ENCODE measurements at regions not wholly inside any gene's neighbourhood (a gene's known extent, or its start where the extent isn't known, plus 50 kb on each side); places are given as distances from the start of the nearest gene placed in this dataset.

DNA sequence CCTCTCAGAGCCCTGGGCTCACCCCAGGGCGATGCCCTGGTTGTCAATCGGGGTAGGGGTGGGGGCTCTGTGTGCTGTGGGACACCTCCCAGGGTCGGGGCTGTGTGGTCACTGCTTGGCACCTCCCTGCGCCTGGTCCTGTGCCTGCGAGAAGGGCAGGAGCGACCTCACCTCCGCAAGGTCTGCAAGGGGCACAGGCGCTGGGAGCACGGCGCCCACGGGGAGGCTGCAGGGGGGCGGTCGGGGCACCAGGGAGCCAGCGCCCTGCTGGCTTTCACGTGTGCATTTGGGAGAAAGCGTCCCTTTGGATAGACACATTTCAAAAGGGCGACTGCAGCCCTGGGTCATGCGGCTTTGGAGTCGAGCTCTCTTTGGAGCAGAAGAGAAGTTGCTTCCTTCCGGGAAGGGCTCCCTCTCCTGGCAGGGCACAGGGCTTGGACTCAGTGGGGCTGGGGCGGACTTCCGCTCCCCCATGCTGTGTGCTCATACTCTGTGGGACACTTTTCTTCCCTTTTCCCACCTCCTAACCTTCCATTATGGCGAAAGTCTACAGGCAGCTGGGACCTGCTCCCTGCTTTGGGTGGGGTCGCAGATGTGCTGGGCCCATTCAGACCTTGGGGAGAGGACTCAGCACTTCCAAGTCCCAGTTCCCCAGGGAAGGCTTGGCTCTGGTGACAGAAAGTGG, 52.9 kb upstream of the SLC28A3 start:
- no peak for DNase-seq

DNA sequence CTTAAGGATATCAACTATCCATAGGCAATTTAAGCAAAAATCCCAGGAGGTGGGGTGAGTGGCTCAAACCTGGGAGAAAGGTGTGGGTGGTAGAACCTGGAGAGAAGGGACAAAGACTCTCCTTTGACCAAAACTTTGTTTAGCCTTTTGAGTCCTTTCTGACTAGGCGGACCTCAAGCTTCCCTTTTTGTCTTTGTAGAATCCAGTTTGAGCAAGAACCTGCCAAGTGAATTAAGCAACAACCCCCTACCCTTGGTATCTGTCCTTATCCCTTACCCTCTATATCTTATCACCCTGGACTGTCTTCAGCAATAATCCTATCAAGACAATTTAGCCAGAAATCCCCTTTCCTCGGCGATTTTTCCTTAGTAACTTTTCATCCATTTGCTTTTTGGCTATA, 53.5 kb upstream of the SLC28A3 start:
- DNase-seq = no peak

DNA sequence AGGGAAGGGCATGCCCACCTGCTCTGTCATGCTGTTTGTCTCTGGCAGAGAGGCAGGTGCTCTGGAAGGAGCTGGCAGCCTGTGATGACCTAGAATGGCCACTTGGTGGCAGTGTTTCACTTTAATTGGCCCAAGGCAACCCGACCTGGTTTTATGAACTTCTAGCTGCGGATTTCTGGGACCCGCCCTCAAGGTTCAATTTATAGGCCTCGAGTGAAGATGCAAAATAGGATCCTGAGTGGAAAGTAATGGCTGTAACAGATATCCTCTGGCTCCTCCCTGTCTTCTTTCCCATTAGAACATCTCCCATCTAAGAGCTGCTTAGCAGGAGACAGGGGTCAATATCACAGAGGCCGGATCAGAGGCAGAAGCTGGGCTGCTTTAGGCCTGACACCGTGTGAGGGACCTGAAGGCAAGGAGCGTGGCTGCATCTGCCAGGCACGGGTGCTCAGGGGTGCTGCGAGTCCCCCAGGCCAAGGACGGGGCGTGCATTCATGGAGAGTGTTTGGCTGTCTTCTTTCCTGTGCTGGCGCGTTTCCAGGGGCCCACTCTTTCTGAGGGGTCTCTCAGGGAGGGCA, 56.7 kb upstream of the SLC28A3 start:
- peak; percentile 46 for DNase-seq

DNA sequence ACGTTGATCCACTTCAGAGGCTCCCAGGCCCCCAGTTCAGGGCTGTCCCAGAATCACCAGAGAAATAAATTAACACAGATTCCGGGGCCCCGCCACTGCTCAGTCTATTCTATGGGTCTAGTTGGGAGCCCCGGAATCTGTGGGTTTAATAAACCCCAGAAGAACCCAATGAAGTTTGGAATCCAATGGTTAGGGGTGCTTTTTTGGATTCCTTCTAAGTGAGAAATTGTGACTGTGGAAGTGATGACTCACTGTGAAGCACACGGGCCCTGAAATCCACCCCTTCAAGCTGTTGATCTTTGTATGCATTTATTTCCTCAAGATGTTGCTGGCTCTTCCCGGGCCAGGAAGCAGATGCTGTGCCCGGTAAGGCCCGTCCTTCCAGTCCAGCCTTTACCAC, 57.3 kb upstream of the SLC28A3 start:
- no peak for DNase-seq

DNA sequence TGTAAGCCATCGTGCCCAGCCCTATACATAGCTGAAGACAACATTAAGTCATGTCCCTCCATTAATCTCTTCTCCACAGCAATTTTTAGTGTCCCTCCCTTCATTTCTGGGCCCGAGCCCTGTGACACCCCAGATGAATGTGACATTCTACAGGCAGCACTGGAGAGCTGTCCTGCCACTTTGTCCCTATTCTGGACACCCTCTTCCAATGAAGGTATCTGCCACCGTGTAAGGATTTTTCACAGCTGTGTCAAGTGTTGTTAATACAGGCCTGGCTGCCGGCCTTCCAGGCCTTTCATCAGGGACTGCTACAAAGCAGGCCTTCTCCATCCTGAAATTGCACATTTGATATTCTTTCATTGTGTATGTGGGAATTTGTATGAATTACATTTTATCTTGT, 62.0 kb upstream of the SLC28A3 start:
- DNase-seq = no peak

DNA sequence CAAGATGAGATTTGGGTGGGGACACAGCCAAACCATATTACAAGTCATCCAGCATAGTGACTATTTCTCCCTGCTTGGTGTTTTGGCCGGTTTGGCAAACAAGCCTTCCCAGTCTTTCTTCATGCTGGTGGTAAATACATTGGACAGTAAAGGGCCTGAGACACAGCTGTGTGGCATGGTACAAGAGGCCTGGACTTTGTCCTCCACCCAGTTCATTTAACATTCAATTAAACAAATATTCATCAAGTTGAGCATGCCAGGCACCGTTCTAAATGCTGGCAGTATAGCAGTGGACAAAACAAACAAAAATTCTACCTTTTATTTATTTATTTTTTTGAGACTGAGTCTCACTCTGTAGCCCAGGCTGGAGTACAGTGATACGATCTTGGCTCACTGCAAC, 62.7 kb upstream of the SLC28A3 start:
- DNase-seq = no peak

DNA sequence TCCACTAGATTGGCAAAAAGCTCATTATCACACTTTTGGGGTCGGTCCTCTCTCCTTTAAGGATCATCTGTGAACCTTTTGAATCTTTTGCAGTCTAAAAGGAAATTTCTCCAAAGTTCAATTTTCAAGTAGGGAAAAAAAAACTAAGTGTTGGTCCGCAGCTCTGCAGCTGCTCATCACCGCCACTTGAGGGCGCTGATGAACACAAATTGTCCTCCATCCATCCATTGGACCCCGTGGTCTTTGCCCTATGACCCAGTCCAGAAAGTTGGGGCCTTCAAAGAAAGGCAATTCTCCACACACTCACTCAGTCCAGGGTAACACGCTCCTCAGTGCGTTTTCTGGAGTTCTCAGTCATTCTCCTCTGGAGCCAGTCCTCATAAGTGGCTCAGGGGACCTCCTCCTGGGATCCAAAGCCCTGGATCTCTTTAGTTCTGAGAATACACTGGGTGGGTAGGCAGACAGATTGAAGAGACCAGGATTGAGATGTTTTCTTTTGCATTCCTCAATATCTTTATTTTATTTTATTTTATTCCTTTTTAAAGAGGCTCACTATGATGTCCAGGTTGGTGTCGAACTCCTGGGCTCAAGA, 63.6 kb upstream of the SLC28A3 start:
- no peak for DNase-seq

DNA sequence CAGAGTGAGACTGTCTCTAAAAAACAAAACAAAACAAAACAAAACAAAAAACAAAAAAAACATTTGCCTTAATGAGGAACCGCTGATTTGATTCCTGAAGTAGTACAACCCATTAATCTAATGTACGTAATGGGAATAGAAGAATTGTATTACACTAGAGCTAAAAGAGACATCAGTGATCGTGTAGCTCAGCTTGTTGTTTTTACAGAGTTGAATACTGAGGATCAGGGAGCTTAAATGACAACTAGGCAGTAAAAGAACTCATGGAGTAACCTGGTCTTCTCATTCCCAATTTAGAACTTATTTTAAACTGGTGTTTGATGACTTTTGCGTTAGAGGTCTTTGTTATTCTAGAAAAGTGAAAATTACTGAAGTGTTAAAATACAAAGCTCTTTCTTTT, 65.1 kb upstream of the SLC28A3 start:
- no peak for DNase-seq

DNA sequence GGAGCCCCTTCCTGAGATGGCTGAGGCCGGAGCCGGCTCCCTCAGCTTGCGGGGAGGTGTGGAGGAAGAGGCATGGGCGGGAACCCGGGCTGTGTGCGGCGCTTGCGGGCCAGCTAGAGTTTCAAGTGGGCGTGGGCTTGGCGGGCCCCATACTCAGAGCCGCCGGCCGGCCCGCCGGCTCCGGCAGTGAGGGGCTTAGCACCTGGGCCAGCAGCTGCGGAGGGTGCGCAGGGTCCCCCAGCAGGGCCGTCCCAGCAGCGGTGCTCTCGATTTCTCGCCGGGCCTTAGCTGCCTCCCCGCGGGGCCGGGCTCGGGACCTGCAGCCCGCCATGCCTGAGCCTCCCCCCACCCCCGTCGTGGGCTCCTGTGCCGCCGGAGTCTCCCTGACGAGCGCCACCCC, 67.9 kb upstream of the SLC28A3 start:
- no peak for DNase-seq

DNA sequence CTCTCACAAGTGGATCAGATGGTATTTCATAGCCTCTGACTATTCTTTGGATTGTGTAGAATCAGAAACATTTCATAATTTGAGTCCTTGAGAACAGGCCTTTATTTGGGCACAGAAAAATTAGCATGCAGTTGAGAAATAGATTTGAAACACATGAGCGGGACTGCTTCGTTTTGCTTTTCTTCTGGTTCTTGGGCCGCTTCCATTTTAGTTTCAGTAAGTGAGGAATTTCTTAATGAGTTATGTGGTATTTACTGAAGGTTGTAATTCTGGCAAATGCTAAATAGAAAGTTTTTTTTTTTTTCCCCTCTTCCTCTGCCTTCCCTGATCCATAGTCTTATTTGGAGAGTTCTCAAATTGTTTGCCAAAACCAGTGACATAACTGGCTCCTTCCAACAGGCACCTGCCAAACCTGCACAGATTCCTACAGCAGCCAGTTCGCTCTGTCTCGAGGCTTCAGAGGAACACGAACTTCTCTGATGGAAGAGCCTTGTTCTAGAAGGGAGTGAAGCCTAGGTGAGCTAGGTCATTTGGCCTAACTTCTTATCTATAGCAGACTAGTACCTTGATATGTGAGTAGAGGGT, 71.2 kb upstream of the SLC28A3 start:
- DNase-seq = no peak

DNA sequence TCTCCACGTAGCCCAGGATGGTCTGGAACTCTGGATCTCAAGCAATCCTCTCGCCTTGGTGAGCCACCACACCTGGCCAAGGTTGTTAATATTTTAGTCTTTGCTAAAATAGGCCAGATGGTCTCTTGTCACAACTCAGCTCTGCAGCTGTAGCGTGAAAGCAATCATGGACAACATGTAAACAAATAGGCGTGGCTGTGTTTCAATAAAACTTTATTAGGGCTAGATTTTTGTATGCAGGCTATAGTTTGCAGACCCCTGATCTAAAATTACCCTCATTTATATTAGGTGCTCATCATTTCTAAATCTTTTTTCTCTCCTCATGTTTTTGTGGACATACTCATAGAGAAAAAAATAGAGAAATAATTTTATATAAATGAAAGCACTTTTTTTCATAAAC, 72.1 kb upstream of the SLC28A3 start:
- no peak for DNase-seq

DNA sequence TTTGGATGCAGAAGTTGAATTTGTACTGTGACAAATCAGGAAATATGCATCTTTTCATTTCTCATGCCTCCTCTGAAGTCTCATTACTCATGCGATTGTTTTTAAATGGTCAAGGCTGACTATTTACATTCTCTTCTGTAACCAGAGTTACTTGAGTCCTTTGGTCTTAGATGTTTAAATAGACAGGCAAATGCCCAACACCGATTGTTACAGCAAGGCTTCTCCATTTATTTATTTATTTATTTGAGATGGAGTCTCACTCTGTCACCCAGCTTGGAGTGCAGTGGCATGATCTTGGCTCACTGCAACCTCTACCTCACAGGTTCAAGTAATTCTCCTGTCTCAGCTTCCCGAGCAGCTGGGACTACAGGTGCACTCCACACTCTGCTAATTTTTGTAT, 72.7 kb upstream of the SLC28A3 start:
- no peak for DNase-seq

DNA sequence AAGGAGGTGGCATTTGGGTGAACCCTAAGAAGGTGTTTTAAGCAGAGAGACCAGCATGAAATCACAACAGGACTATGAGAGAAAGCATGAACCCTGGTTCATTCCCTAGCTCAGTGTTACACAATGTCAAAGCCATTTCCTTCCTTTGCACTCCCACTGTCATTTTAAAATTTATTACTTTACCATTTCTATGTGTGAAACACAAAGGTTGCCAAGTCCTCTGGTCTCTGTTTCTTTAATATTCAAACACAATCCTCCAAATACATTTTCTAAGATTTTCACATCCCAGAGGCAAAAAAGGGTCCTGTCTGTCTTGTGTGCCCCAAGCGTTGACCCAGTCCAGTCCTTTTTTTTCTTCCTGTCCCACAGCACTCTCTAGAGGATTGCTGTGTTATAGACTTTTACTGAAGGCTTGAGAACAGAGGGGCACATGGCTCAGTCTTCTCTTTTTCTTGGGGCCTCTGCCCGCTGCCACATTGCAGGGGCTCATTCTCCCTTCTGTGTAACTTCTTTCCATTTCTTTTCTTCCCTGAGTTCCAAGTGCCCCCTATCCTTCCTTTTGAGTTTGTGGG, 78.6 kb upstream of the SLC28A3 start:
- DNase-seq = no peak

DNA sequence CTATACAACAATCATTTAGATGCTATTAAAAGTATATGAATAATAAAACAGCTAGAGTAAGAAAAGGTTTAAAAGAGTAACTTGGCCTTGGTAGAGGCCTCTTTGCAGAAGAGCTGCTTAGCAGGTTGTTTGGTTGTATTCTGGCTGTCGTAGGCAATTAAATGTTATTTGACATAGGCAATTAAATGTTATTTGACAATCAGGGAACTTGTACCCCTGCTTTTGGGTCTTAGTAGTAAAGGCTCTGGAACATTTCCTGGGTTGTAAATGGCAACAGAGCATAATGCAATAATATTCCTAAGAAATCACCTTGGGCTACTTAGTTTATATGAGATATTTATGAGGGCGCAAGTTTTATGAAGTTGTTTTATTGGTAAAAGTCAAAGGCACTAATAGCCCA, 84.4 kb upstream of the SLC28A3 start:
- DNase-seq = no peak

DNA sequence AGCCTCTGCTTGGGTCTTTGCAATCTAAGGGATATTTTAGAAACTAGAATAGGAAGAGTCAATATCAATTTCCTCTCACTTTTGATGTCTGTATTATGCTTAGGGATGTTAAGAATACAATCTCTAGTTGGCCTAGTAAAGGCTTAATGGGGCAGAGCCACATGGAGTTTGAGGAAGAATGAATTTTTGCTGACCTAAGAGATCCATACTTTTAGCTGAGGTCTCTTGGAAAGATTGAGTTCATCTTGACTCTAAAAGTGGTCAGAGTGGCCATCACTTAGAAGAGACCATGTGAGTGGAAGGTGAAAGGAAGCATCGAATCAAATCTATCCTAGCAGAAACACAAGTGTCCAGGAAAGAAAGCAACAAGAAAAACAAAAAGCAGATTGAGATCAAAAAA, 92.2 kb upstream of the SLC28A3 start:
- DNase-seq = no peak

DNA sequence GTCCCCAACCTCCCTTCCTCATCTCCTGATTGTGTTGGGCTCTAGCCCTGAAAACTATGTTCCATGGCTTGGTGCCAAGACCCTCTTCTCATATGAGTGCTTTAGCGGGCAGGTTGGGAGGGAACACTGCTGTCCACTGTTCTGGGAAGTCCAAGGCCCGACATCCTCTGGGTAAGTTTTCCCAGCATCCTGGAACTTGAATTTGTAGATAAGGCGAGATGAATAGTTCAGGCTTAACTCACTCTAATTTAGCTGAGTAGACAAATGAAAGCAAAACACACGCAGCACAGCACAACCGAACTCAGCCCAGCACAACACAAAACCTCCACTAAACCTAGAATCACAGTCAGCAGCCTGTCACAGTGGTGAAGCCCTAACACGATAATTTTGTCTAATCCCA, 95.3 kb upstream of the SLC28A3 start:
- DNase-seq = no peak

DNA sequence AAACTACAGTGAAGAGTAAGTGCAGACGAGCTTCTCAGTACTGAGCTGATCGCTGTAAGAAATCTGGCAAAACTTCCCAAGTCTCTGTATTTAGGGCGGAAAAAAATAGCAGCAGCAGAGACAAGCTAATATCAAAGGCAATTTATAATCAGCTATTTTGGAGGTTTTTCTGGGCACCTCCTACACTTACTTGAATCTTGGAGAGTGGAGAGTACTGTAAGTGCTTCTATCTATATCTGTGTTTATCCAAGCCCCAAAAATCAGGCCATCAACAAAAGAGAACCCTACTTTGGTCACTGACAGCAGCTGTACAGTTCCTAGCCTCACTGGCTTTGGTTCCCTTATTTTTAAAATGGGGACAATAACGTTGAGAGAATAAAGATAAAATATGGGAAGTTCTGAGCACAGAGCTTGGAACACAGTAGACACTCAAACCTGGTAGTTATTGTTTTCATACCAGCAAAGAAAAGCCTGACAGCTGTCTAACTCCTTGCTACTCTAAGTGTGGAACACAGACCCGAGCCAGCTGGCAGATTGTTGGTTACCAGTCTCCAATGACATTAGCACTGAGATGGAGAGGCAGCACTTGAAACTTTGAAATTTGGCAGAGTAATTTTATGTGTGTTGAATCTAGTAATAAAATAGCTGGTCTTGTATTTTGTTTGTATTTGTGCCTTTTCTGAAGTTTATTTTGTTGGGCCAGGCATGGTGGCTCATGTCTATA, 96.0 kb upstream of the SLC28A3 start:
- no peak for DNase-seq

DNA sequence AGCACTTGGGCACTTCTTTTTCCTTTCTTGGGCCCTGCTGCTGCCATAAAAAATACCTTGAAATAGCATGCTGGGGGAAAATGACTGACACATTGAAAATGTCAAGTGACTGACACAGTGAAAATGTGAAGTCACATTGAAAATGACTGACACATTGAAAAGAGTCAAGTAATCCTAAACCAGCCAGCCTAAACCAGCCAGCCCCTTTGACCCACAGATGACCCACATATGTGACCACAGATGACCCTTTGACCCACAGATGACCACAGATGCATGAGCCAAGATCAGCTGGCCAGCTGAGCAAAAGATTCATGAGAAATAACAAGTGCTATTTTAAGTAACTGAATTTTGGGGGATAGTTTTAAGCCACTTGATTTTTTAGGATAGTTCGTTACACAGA, 97.8 kb upstream of the SLC28A3 start:
- no peak for DNase-seq

DNA sequence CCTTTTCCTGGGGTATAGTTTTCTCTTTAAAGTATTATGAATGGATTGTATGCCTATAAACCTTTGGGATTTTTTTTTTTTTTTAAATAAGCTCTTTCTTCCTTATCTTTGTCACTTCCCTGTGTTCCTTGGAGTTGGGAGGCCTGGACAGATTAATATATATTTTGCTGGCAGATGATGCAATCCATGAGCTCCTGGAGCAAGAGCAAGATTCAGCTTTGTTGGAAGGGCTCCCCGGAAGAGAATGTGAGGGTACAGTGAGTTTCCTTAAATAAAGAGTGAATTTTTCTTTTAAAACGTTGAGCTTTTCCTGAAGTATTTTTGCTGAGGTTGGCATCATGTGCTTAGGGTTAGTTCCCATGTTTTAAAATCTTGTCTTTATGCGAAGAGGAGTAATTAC, 98.7 kb upstream of the SLC28A3 start:
- DNase-seq = no peak

DNA sequence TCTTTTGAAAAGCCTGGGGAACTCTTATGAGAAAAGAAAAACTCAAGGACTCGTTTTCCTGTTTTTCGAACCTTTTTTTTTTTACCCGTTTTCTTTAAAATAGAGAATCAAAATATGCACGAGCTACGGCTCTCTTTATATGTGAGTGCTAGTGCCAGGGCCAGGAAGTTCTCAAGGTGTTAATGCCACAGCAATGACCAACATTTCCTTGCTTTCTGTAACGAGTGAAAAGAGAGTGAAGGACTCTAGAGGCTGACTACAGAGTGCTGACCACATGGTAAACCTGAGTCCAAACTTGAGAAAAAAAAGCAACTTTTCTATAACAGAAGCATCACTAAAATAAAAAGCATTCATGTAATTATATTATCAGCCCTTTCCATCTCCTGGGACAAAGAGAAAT, 102.2 kb upstream of the SLC28A3 start:
- DNase-seq = no peak

DNA sequence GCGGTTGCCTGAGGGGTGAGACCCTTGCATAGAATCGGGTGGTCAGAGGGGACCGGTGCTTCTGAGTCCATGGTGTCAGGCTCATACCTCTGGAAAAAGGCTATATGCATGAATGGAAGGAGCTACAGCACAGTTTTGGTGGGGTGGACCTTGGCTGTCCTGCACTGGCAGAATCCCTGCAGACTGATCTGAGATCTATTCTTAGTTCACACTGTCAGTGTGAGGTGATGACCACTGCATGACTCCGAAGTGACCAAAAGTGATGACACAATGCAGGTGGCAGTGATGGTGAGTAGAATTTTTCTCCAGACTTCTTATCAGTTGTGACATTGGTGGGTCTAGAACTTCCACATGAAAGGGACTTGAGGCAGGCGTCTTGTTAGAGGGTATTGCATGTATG, 105.2 kb upstream of the SLC28A3 start:
- DNase-seq = no peak

DNA sequence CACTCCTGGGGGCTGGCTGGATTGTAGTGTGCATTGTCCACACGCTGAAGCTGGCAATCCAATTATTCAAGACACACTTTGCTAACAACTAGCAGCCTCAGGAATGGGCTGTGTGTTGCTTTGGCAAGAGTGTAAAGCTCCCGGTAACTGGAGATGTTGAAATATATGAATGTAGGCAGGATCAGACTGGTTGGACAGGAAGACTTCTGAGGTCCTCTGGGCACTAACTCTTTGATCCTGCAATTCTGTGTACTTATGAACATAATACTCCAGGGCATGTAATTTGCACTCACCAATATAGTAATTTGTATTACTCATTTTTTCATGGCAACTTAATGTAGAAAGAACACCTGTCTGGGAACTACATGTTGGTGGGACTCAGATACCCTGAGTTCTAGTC, 106.7 kb upstream of the SLC28A3 start:
- DNase-seq = no peak

DNA sequence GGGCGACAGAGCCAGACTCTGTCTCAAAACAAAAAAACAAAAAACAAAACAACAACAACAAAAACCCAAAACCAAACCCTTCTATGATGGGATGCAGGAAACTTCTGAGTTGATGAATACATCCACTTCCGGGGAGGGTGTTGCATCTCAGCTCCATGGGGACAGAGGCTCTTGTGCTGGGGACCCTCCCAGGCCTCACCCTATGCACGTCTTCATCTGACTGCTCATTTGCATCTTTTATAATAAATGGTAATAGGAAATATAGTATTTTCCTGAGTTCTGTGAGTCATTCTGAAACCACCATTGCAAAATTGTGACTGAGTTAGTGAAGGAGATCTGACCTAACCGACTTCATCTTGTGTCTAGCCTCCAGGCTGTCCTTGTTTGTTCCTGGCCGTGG, 109.5 kb upstream of the SLC28A3 start:
- no peak for DNase-seq

DNA sequence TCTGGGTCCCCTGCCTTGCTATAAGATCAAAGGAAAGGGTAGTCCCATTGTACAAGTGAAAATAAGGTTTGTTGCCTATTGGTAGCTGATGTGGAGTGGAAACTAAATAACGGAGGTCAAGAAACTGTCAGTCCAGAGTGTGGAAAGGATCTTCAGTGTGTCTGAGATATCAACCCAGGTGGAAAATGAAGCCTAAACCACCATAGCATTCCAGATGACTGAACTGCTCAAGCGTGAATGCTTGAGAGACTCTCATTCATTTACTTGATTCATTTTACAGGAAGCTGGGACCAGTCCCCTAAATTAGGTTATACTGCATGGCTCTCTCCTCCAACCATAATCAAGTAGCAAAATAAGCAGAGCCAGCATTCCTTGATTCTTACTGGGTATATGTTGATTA, 116.0 kb upstream of the SLC28A3 start:
- DNase-seq = no peak
